GM12872 (cell line): ENCODE measurements at regions not wholly inside any gene's neighbourhood (a gene's known extent, or its start where the extent isn't known, plus 50 kb on each side); places are given as distances from the start of the nearest gene placed in this dataset.

ENCODE experiments used
- CTCF ChIP-seq: IDR thresholded peaks from 3 replicates; pipeline ENCODE4 v1.5.1; 2011; ENCODE audit warnings: low read depth, mild to moderate bottlenecking, low read length, moderate library complexity; ENCODE audit not compliant: insufficient read depth

DNA sequence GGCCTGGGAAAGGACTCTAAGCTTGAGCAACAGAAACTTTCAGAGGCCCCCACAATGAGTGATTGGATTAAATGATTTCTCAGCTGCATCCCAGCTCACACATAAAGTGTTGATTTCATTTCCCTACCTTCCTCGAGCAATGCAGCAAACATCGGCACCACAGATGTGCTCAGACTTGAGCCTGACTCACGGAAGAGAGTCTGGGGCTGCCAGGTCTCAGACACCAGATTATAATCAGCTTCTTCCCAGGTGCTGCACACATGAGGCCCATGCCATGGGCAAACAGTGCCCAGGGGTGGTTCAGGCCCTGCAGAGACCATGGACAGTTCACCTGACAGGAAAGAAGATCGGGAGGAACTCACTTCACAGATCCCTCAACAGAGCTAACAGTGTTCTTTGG, 226.6 kb upstream of the TENM4 start:
- TF ChIP-seq CTCF: no peak

DNA sequence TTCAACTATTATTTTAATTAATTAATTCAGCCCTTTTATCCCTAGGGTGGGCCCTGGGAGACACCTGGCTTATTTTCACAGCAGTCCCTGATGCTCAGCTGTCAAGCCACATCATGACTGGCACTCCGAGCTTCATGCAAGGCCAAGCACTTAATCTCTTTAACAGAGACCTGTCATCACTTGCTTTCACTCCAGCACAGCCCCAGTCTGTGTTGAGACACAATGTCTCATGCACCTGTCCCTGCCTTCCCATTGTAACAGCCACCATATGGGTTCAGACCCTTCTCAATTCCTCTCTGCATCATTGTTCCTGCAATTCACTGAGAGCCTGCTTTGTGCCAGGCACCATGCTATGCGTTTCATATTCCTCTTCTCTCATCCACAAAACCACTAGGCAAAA, 222.2 kb upstream of the TENM4 start:
- no peak for TF ChIP-seq CTCF

- TF ChIP-seq CTCF: no peak
These were observed 220.5 kb upstream of the TENM4 start for GRCh38 chr11:79661373-79661772.

DNA sequence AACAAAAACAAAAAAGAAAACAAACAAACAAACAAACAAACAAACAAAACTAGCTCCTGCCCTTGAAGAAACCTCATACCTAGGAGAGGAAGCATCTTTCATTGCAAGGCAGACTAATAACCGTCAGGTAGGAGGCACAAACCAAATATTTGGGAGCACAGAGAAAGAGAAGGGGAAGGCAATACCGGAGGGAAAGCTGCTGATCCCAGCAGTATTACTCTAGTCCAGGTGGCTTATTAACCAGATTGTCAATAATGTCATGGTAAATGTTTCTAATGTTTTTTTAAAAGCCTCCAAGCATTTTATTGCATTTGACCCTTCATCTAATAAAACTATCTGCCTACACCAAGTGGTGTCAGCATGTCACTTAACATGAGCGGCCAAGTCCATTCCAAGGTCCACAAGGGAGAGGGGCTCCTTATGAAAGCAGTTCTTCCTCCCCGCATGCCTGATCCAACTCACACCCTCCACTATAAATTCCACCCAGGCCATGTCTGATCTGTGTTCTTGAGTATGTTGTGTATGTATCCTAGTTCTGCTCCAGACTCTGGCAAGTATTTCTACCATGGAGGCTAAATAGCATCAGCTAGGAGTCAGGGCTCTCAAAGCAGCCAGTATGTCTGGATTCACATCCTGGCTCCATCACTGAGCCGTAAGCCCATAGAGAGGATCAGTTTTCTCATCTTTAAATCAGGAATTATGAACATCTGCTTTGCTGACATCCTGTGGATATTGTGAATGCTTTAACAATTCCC, 208.1 kb upstream of the TENM4 start:
- TF ChIP-seq CTCF: no peak

DNA sequence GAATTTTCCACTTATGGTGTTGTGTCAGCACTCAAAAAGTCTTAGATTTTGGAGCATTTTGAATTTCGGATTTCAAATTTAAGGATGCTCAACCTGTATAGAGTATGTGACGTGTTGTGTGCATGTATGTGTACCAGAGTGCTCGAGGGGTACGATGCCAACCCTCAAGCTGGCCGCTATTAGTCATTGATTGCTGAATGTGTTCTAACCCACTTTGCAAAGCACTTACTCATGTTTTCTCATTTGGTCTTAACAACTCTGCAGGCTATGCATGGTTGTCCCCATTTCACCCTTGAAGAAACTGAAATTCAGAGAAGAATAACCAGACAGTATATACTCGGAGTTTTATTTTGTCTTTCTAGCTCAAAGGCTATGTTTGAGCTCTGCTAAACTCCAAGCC, 196.4 kb upstream of the TENM4 start:
- TF ChIP-seq CTCF: no peak

GRCh38 chr11:79634905-79635304, 194.1 kb upstream of the TENM4 start:
- TF ChIP-seq CTCF: no peak

GRCh38 chr11:79627281-79627680, 186.5 kb upstream of the TENM4 start:
- no peak for TF ChIP-seq CTCF
